SU-DHL-6 (cell line): ENCODE measurements at regions not wholly inside any gene's neighbourhood (a gene's known extent, or its start where the extent isn't known, plus 50 kb on each side); places are given as distances from the start of the nearest gene placed in this dataset.

Experiments used
- H2AFZ ChIP-seq: fragments of 200-600 bp; sonication (generic); 2 replicates; pipeline ENCODE4 v1.6.1; 2014; ENCODE audit warnings: low read depth, mild to moderate bottlenecking, moderate library complexity, mixed read lengths, antibody characterized with exemption, low read length; ENCODE audit not compliant: severe bottlenecking
- H3F3A ChIP-seq: fragments of 200-600 bp; shearing (Covaris generic); 2 replicates; pipeline ENCODE4 v1.6.0; 2016; ENCODE audit warnings: antibody characterized with exemption, mild to moderate bottlenecking; ENCODE audit not compliant: insufficient read depth
- H3K27ac ChIP-seq: fragments of 200-600 bp; sonication (generic); 2 replicates; pipeline ENCODE4 v1.5.1; 2016; ENCODE audit warnings: low read depth, mild to moderate bottlenecking, low read length, moderate library complexity, mixed read lengths
- H3K27me3 ChIP-seq: fragments of 200-600 bp; sonication (generic), shearing (Covaris generic); 2 replicates; pipeline ENCODE4 v1.6.0; 2014; ENCODE audit warnings: mild to moderate bottlenecking, low read length
- H3K36me3 ChIP-seq: fragments of 200-600 bp; sonication (generic); 2 replicates; pipeline ENCODE4 v1.6.1; 2014; ENCODE audit warnings: mild to moderate bottlenecking, low read length, mixed read lengths
- H3K4me2 ChIP-seq: fragments of 300-600, 200-600 bp; shearing (Covaris generic), sonication (generic); 2 replicates; pipeline ENCODE4 v1.6.0; 2014; ENCODE audit warnings: low read length, low read depth, mild to moderate bottlenecking; ENCODE audit not compliant: poor library complexity, severe bottlenecking
- H3K4me3 ChIP-seq: fragments of 200-600 bp; sonication (generic); 2 replicates; pipeline ENCODE4 v1.5.1; 2014; ENCODE audit warnings: antibody characterized with exemption, low read length, mild to moderate bottlenecking, mixed read lengths; ENCODE audit not compliant: insufficient read depth, poor library complexity, severe bottlenecking
- H3K79me2 ChIP-seq: fragments of 200-600 bp; sonication (generic); 2 replicates; pipeline ENCODE4 v1.6.1; 2014; ENCODE audit warnings: mild to moderate bottlenecking, low read length, moderate library complexity; ENCODE audit not compliant: insufficient read depth
- H3K9ac ChIP-seq: fragments of 200-600 bp; sonication (generic); 2 replicates; pipeline ENCODE4 v1.7.0; 2014; ENCODE audit warnings: mild to moderate bottlenecking, low read length
- H3K9me2 ChIP-seq: fragments of 200-600 bp; sonication (generic); replicated peaks from 2 replicates; pipeline ENCODE4 v1.6.1; 2014; ENCODE audit warnings: low read length; ENCODE audit not compliant: insufficient read depth
- H3K9me3 ChIP-seq: fragments of 200-600 bp; sonication (generic); 2 replicates; pipeline ENCODE4 v1.6.1; 2014; ENCODE audit warnings: low read length, mixed read lengths; ENCODE audit not compliant: insufficient read depth
- H4K20me1 ChIP-seq: fragments of 200-600 bp; sonication (generic); 2 replicates; pipeline ENCODE4 v1.6.1; 2014; ENCODE audit warnings: low read depth, mild to moderate bottlenecking, antibody characterized with exemption, low read length, moderate library complexity, mixed read lengths
- EZH2phosphoT487 ChIP-seq: fragments of 200-600 bp; sonication (generic), shearing (Covaris generic); conservative IDR thresholded peaks from 2 replicates; pipeline ENCODE4 v1.6.1; 2018; ENCODE audit warnings: mild to moderate bottlenecking, antibody characterized with exemption, low read length, moderate library complexity, mixed read lengths
- TF ChIP-seq, protein P1 (sequence below): fragments of 200-600 bp; sonication (generic); IDR thresholded peaks from one replicate; pipeline ENCODE4 v1.5.1; 2017; ENCODE audit warnings: antibody characterized with exemption, mild to moderate bottlenecking, low read length, moderate library complexity; ENCODE audit not compliant: insufficient read depth, poor library complexity, severe bottlenecking

DNA sequence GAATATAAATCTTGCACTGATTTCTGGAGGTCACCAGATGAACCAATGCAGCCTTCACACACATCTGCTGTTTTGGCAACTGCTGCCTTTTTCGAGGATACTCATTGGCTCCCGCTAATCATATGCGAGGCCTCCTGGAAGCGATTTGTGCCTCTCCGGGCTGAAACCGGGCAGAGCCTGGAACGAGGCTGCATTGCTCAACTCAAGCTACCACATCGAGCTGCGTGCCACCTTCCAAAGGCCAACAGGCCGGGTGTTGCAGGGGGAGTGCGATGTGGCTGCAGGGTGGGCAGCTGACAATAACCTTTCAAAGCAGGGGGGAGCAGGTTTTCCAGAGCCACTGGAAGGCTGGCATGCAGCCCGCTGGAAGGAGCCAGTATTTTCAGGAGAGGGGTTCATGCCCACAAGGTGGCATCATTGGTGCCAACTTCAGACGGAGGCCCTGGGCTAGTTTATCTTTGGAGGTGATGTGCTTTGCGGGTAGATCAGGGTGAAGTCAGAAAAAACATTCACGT, 122.6 kb upstream of the IFNGR1 start:
- H3K27ac ChIP-seq: no peak overlapping the region
- H3K4me2 ChIP-seq: no peak overlapping the region
- H3K9ac ChIP-seq: no peak overlapping the region
- H3F3A ChIP-seq: no peaks in the 10 kb centered on the region
- no peak overlapping the region for H2AFZ ChIP-seq
- TF ChIP-seq, protein P1, sequence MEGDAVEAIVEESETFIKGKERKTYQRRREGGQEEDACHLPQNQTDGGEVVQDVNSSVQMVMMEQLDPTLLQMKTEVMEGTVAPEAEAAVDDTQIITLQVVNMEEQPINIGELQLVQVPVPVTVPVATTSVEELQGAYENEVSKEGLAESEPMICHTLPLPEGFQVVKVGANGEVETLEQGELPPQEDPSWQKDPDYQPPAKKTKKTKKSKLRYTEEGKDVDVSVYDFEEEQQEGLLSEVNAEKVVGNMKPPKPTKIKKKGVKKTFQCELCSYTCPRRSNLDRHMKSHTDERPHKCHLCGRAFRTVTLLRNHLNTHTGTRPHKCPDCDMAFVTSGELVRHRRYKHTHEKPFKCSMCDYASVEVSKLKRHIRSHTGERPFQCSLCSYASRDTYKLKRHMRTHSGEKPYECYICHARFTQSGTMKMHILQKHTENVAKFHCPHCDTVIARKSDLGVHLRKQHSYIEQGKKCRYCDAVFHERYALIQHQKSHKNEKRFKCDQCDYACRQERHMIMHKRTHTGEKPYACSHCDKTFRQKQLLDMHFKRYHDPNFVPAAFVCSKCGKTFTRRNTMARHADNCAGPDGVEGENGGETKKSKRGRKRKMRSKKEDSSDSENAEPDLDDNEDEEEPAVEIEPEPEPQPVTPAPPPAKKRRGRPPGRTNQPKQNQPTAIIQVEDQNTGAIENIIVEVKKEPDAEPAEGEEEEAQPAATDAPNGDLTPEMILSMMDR: no peak
- no peak for TF ChIP-seq EZH2phosphoT487
- H3K9me3 ChIP-seq: no peaks in the 10 kb centered on the region
- H3K9me2 ChIP-seq: no peaks in the 10 kb centered on the region
- no peaks in the 10 kb centered on the region for H4K20me1 ChIP-seq
- H3K36me3 ChIP-seq: no peaks in the 10 kb centered on the region
- H3K4me3 ChIP-seq: no peak overlapping the region
- H3K79me2 ChIP-seq: no peaks in the 10 kb centered on the region
- H3K27me3 ChIP-seq: no peaks in the 10 kb centered on the region

DNA sequence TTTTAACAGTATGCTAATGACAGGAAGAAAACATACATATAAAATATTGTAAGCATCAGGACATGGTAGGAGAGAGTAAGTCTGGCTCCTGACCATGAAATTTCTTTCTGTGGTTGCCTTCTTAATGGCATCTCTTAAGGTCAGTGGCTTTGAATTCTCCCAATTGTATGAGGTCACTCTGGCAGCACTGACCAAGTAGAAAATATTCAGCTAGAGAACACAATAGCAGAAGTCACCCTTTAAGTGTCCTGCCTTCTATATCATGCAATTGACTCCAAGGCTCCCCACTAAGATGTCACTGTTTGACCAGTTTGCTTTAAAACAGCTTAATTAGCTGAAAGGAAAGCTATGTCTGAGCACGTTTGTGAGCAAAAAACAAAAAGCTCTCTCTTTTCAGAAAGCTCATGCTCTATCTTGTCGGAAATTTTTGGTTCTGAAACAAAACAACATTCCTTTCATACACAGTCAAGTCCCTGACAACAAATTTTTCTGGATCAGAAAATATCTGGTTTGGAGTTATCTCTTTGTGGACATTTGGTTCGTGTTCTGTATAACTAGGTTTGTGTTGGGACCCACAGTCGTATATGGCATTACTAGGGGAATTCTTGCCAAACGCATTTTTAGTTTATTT, 120.9 kb upstream of the IFNGR1 start:
- Histone ChIP-seq H3K27me3 (no peaks in the 10 kb centered on the region), H3K79me2 (no peaks in the 10 kb centered on the region), H3K36me3 (no peaks in the 10 kb centered on the region), H3K4me2 (no peak overlapping the region), H2AFZ (no peak overlapping the region), H3K9ac (no peak overlapping the region), H3K4me3 (no peak overlapping the region), H4K20me1 (no peaks in the 10 kb centered on the region), H3F3A (no peaks in the 10 kb centered on the region), H3K9me3 (no peaks in the 10 kb centered on the region), H3K9me2 (no peaks in the 10 kb centered on the region), H3K27ac (no peak overlapping the region)
- no peak for TF ChIP-seq EZH2phosphoT487
- TF ChIP-seq, protein P1: no peak

DNA sequence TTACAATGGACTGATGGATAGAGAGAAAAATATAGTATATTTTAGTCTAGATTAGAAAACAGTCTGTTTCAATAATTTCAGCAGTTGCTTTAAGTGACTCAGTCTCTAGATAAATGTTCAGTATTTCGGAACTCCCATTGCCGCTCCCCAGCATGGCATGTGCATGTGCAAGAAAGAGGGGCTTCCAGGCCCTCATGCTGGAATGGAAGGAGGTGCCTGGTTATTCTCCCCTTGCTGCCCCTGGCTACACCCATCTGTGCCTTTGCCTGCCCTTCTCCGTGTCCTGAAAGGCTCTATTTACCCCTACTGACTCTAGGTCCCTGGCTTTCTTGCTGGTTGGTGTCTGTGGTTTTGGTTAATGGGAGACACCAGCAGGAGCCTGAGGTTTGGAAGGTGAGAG, 115.7 kb upstream of the IFNGR1 start:
- no peak overlapping the region for H3K4me2 ChIP-seq
- H3K79me2 ChIP-seq: no peaks in the 10 kb centered on the region
- H2AFZ ChIP-seq: no peak overlapping the region
- TF ChIP-seq, protein P1: no peak
- TF ChIP-seq EZH2phosphoT487: no peak
- H3K36me3 ChIP-seq: no peaks in the 10 kb centered on the region
- no peak overlapping the region for H3K9ac ChIP-seq
- H4K20me1 ChIP-seq: no peaks in the 10 kb centered on the region
- H3K27me3 ChIP-seq: no peaks in the 10 kb centered on the region
- H3K9me3 ChIP-seq: no peaks in the 10 kb centered on the region
- no peak overlapping the region for H3K27ac ChIP-seq
- H3F3A ChIP-seq: no peaks in the 10 kb centered on the region
- no peaks in the 10 kb centered on the region for H3K9me2 ChIP-seq
- H3K4me3 ChIP-seq: no peak overlapping the region
